Medulla oblongata (tissue), 1 donor: ENCODE measurements at regions not wholly inside any gene's neighbourhood (a gene's known extent, or its start where the extent isn't known, plus 50 kb on each side); places are given as distances from the start of the nearest gene placed in this dataset.
"Not testable (repeated sequence)": the region's sequence is repeated elsewhere in the genome, so short reads cannot be mapped to it uniquely, and the experiment has no call there.

ENCODE experiments used
- DNase-seq: peaks from one replicate; pipeline ENCODE4 v3.0.0-alpha.2; 2015; ENCODE audit errors: extremely low spot score

GRCh38 chr2:87263868-87264518 lies 242.3 kb upstream of the PLGLB1 start:
- DNase-seq: not testable (repeated sequence)

- not testable (repeated sequence) for DNase-seq
These were observed 253.5 kb upstream of the PLGLB1 start for GRCh38 chr2:87275192-87275591.

- DNase-seq: not testable (repeated sequence)
These were observed 254.5 kb upstream of the PLGLB1 start for GRCh38 chr2:87275974-87276629.

- DNase-seq: not testable (repeated sequence)
These were observed 255.0 kb upstream of the PLGLB1 start for GRCh38 chr2:87276673-87277072.

GRCh38 chr2:87277734-87278133 lies 256.1 kb upstream of the PLGLB1 start:
- not testable (repeated sequence) for DNase-seq

- not testable (repeated sequence) for DNase-seq
These were observed 259.1 kb upstream of the PLGLB1 start for GRCh38 chr2:87280596-87281355.

- DNase-seq: not testable (repeated sequence)
These were observed 262.3 kb upstream of the PLGLB1 start for GRCh38 chr2:87283735-87284470.

- DNase-seq: not testable (repeated sequence)
These were observed 262.8 kb upstream of the PLGLB1 start for GRCh38 chr2:87284471-87284772.

GRCh38 chr2:87285139-87285538 lies 263.5 kb upstream of the PLGLB1 start:
- DNase-seq: not testable (repeated sequence)

GRCh38 chr2:87290566-87291307 lies 269.1 kb upstream of the PLGLB1 start:
- not testable (repeated sequence) for DNase-seq

- DNase-seq: not testable (repeated sequence)
These were observed 270.0 kb upstream of the PLGLB1 start for GRCh38 chr2:87291400-87292200.

- DNase-seq: not testable (repeated sequence)
These were observed 272.4 kb upstream of the PLGLB1 start for GRCh38 chr2:87293931-87294594.

GRCh38 chr2:87295135-87295534 lies 273.5 kb upstream of the PLGLB1 start:
- not testable (repeated sequence) for DNase-seq

GRCh38 chr2:87301349-87301748 lies 279.7 kb upstream of the PLGLB1 start:
- DNase-seq: not testable (repeated sequence)

GRCh38 chr2:87301871-87302270 lies 280.2 kb upstream of the PLGLB1 start:
- DNase-seq: not testable (repeated sequence)

- DNase-seq: not testable (repeated sequence)
These were observed 287.0 kb upstream of the PLGLB1 start for GRCh38 chr2:87308621-87309020.

- not testable (repeated sequence) for DNase-seq
These were observed 288.1 kb upstream of the PLGLB1 start for GRCh38 chr2:87309785-87310184.

GRCh38 chr2:87311896-87312441 lies 290.3 kb upstream of the PLGLB1 start:
- not testable (repeated sequence) for DNase-seq

- not testable (repeated sequence) for DNase-seq
These were observed 293.0 kb upstream of the PLGLB1 start for GRCh38 chr2:87314622-87315021.
